GM12878 (cell line): ENCODE measurements at regions not wholly inside any gene's neighbourhood (a gene's known extent, or its start where the extent isn't known, plus 50 kb on each side); places are given as distances from the start of the nearest gene placed in this dataset.

Source experiments
- ATAC-seq: fragments of 200-7000 bp; cut with Tn5 transposase; 3 replicates; pipeline ENCODE4 v1.9.1; 2020; ENCODE audit warnings: mild to moderate bottlenecking, moderate library complexity
- BruUV-seq: library from RNA; stranded (reverse); fragments of 400-500 nt; replicated peaks from 2 replicates; lab custom pipeline; 2021; lab: Mats Ljungman, UMichigan
- CTCF ChIA-PET: fragments of 300-600 bp; sonication (Branson Sonifier 250); formaldehyde crosslinking; extraction: SDS; loops from one replicate; lab custom pipeline; 2021; ENCODE audit warnings: inconsistent platforms; lab: Yijun Ruan, JAX
- POLR2A ChIA-PET: fragments of 350-600 bp; formaldehyde crosslinking; extraction: SDS; loops from one replicate; lab custom pipeline; 2021; ENCODE audit warnings: inconsistent platforms; lab: Charles Lee
- RAD21 ChIA-PET: fragments of 300-600 bp; sonication (Branson Sonifier 250); formaldehyde crosslinking; loops from one replicate; lab custom pipeline; 2023; ENCODE audit warnings: antibody characterized with exemption; ENCODE audit not compliant: unreplicated experiment; lab: Charles Lee
- SMC1A ChIA-PET: fragments of 300-600 bp; sonication (Branson Sonifier 250); formaldehyde crosslinking; loops from one replicate; lab custom pipeline; 2023; ENCODE audit not compliant: unreplicated experiment, uncharacterized antibody; lab: Charles Lee
- DNase-seq: peaks from one replicate; pipeline ENCODE4 v3.0.0-alpha.2; 2011; ENCODE audit warnings: low read depth, low spot score
- FAIRE-seq: peaks from 3 replicates; lab custom pipeline; 2011; peaks lifted over from hg19 to GRCh38; lab: Jason Lieb, UNC
- H2AFZ ChIP-seq: 2 replicates; pipeline ENCODE4 v1.6.0; 2011; ENCODE audit warnings: low read depth, low read length, control low read depth; ENCODE audit not compliant: control insufficient read depth
- H3K27ac ChIP-seq: 2 replicates; pipeline ENCODE4 v1.5.1; 2011; ENCODE audit warnings: control low read depth; ENCODE audit not compliant: control insufficient read depth, insufficient read depth
- H3K27me3 ChIP-seq, 2 experiments: replicated peaks in 1 of 2; 2 replicates each; pipeline versions ENCODE4 v1.6.0 to v1.6.1; 2011; ENCODE audit warnings: low read length in 1 of 2; ENCODE audit not compliant: control insufficient read depth in 2 of 2, insufficient read depth in 2 of 2
- H3K36me3 ChIP-seq, 2 experiments: 2 replicates each; pipeline ENCODE4 v1.5.1; 2011; ENCODE audit warnings: low read length in 1 of 2; ENCODE audit not compliant: control insufficient read depth in 2 of 2, insufficient read depth in 2 of 2
- H3K4me1 ChIP-seq: 2 replicates; pipeline ENCODE4 v1.6.1; 2011; ENCODE audit warnings: mild to moderate bottlenecking, low read length, moderate library complexity, mixed read lengths; ENCODE audit not compliant: control insufficient read depth, insufficient read depth
- H3K4me2 ChIP-seq: 2 replicates; pipeline ENCODE4 v1.6.0; 2011; ENCODE audit warnings: control low read depth; ENCODE audit not compliant: control insufficient read depth, insufficient read depth
- H3K4me3 ChIP-seq: fragments of 200-600 bp; sonication (generic); 2 replicates; pipeline ENCODE4 v1.5.1; 2016
- H3K79me2 ChIP-seq: 2 replicates; pipeline ENCODE4 v1.6.0; 2011; ENCODE audit warnings: low read length; ENCODE audit not compliant: control insufficient read depth, insufficient read depth
- H3K9ac ChIP-seq: 2 replicates; pipeline ENCODE4 v1.8.0; 2011; ENCODE audit warnings: low read length, control low read depth, mixed read lengths; ENCODE audit not compliant: control insufficient read depth, insufficient read depth
- H3K9me3 ChIP-seq: replicated peaks from 3 replicates; pipeline ENCODE4 v1.5.1; 2011; ENCODE audit warnings: mild to moderate bottlenecking, low read length; ENCODE audit not compliant: control insufficient read depth, insufficient read depth
- H4K20me1 ChIP-seq: 2 replicates; pipeline ENCODE4 v1.6.0; 2011; ENCODE audit not compliant: control insufficient read depth, insufficient read depth
- ATF7 ChIP-seq: fragments of 450-650 bp; IDR thresholded peaks from 2 replicates; pipeline ENCODE4 v1.6.1; 2016; ENCODE audit warnings: low read depth, mild to moderate bottlenecking
- BACH1 ChIP-seq: fragments of 450-650 bp; IDR thresholded peaks from 2 replicates; pipeline ENCODE4 v1.6.1; 2017; ENCODE audit warnings: mild to moderate bottlenecking, borderline replicate concordance
- BCL11A ChIP-seq: IDR thresholded peaks from 2 replicates; pipeline ENCODE4 v1.6.1; 2011; ENCODE audit warnings: low read depth, low read length
- EGR1 ChIP-seq, 2 experiments: IDR thresholded peaks; 1 replicate in 1 of 2; 2 replicates in 1 of 2; pipeline ENCODE4 v1.6.1; 2011 to 2012; ENCODE audit warnings: low read depth in 2 of 2, low read length in 2 of 2, borderline replicate concordance in 1 of 2, mild to moderate bottlenecking in 1 of 2, moderate library complexity in 1 of 2
- FOS ChIP-seq: IDR thresholded peaks from 3 replicates; pipeline ENCODE4 v1.6.1; 2011; ENCODE audit warnings: borderline replicate concordance; ENCODE audit not compliant: insufficient read length; ENCODE audit errors: extremely low read depth
- NFXL1 ChIP-seq: fragments of 450-650 bp; IDR thresholded peaks from 2 replicates; pipeline ENCODE4 v1.6.1; 2017; ENCODE audit warnings: antibody characterized with exemption, mild to moderate bottlenecking, borderline replicate concordance
- SPI1 ChIP-seq: IDR thresholded peaks from 2 replicates; pipeline ENCODE4 v1.6.1; 2011; ENCODE audit warnings: low read depth, mild to moderate bottlenecking, low read length, moderate library complexity, borderline replicate concordance; ENCODE audit not compliant: insufficient read depth
- WGBS: methylation state at CpG from one replicate; pipeline ENCODE4 v1.1.6; 2016; ENCODE audit warnings: low lambda C conversion rate; ENCODE audit not compliant: insufficient replicate concordance, insufficient coverage; ENCODE audit errors: missing lambda C conversion rate; 5-methylcytosine and 5-hydroxymethylcytosine counted together
- in situ Hi-C: fragments of 300-500 bp; cut with MboI; formaldehyde crosslinking; loops from 9 replicates; pipeline ENCODE4 v1.14.3; 2018; ENCODE audit warnings: mixed read lengths
- intact Hi-C: fragments of 100-400 bp; cut with micrococcal nuclease; formaldehyde crosslinking; loops from one replicate; pipeline ENCODE4 v1.14.2; 2022; ENCODE audit not compliant: unreplicated experiment
- TF ChIP-seq, protein P1 (sequence below): IDR thresholded peaks from 2 replicates; pipeline ENCODE4 v1.6.1; 2011; ENCODE audit warnings: mild to moderate bottlenecking, low read depth, low read length, moderate library complexity; ENCODE audit not compliant: insufficient replicate concordance
- TF ChIP-seq, protein P2 (sequence below): fragments of 450-650 bp; IDR thresholded peaks from 2 replicates; pipeline ENCODE4 v1.6.1; 2017; ENCODE audit warnings: mild to moderate bottlenecking, moderate library complexity
- TF ChIP-seq, protein P3 (sequence below): fragments of 450-650 bp; conservative IDR thresholded peaks from 2 replicates; pipeline ENCODE4 v1.6.1; 2017; ENCODE audit warnings: mild to moderate bottlenecking, moderate library complexity

DNA sequence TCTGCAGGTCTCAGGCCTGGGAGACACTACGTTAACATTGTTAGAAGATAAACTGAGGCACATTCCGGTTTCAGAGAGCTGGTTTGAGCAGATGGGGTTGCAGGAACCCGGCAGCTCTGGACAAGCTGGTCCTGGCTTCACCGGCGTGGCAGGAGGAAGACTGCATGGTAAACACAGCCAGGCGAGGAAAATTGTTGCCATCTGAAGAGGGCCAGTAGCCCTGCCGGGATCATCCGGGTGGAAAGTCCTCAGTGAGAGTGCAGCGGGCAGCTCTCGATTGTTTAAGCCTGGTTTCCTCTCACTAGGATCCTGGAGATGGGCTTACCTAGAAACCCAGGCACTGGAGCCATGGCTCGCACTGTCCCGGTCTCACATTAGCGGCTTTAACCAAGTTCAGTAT is 226.9 kb downstream of the IRX2 start:
- no peak for ATAC-seq
- Histone ChIP-seq H2AFZ (no peak overlapping the region), H3K9ac (no peak overlapping the region), H3K4me3 (no peak overlapping the region), H3K27ac (no peak overlapping the region), H3K79me2 (no peaks in the 10 kb centered on the region)
- CTCF ChIA-PET, result no interaction called here
- no TSS peak for BruUV-seq
- in situ Hi-C loops (no loop called here), intact Hi-C loops (no loop called here)
- WGBS, result 44% methylated on average over 13 of the region's 13 CpGs
- TF ChIP-seq NFXL1 (no peak), BCL11A (no peak), FOS (no peak)
- TF ChIP-seq, protein P1, sequence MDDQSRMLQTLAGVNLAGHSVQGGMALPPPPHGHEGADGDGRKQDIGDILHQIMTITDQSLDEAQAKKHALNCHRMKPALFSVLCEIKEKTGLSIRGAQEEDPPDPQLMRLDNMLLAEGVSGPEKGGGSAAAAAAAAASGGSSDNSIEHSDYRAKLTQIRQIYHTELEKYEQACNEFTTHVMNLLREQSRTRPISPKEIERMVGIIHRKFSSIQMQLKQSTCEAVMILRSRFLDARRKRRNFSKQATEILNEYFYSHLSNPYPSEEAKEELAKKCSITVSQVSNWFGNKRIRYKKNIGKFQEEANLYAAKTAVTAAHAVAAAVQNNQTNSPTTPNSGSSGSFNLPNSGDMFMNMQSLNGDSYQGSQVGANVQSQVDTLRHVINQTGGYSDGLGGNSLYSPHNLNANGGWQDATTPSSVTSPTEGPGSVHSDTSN, result no peak
- TF ChIP-seq, all 136 proteins: peak for 0
- RAD21 ChIA-PET, result no interaction called here
- no peaks in the 10 kb centered on the region for H3K27me3 ChIP-seq
- no peak for DNase-seq
- no peaks in the 10 kb centered on the region for H3K4me1 ChIP-seq
- H3K36me3 ChIP-seq, result no peaks in the 10 kb centered on the region
- POLR2A ChIA-PET, result no interaction called here
- SMC1A ChIA-PET, result no interaction called here
- no peak overlapping the region for H3K4me2 ChIP-seq
- no peaks in the 10 kb centered on the region for H4K20me1 ChIP-seq
- FAIRE-seq, result no peak
- H3K9me3 ChIP-seq, result no peaks in the 10 kb centered on the region; the same call in 2 of the 3 replicates

DNA sequence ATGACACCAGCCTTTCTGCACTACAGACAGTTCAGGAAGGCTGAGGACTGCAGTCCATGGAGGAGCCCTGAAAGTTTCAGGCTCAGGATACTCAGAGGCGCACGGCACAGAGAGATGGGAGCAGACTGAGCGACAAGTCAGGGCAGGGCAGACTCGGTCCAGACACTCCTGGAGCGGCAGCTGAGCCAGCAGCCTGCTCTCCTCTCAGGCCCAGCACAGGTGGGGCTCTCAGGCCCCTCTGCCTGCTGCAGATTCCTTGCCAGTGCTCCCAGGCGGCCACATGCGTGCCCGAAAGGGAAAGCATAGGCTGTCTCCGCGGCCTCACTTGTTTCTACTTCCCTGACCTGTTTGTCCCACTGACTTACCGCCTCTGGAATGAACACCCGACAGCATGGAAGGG is 228.3 kb downstream of the IRX2 start:
- Histone ChIP-seq H3K4me2 (no peak overlapping the region), H3K9ac (no peak overlapping the region), H4K20me1 (no peaks in the 10 kb centered on the region), H3K9me3 (no peaks in the 10 kb centered on the region; the same call in 2 of the 3 replicates), H3K79me2 (no peaks in the 10 kb centered on the region), H2AFZ (no peak overlapping the region), H3K27ac (no peak overlapping the region), H3K36me3 (no peaks in the 10 kb centered on the region), H3K4me3 (no peak overlapping the region), H3K4me1 (no peaks in the 10 kb centered on the region)
- WGBS, result 59% methylated on average over 12 of the region's 12 CpGs
- ChIA-PET CTCF (no interaction called here), SMC1A (no interaction called here)
- no peak for ATAC-seq
- in situ Hi-C loops, result no loop called here
- no peak for FAIRE-seq
- BruUV-seq, result no TSS peak
- intact Hi-C loops, result no loop called here
- TF ChIP-seq, protein P2, sequence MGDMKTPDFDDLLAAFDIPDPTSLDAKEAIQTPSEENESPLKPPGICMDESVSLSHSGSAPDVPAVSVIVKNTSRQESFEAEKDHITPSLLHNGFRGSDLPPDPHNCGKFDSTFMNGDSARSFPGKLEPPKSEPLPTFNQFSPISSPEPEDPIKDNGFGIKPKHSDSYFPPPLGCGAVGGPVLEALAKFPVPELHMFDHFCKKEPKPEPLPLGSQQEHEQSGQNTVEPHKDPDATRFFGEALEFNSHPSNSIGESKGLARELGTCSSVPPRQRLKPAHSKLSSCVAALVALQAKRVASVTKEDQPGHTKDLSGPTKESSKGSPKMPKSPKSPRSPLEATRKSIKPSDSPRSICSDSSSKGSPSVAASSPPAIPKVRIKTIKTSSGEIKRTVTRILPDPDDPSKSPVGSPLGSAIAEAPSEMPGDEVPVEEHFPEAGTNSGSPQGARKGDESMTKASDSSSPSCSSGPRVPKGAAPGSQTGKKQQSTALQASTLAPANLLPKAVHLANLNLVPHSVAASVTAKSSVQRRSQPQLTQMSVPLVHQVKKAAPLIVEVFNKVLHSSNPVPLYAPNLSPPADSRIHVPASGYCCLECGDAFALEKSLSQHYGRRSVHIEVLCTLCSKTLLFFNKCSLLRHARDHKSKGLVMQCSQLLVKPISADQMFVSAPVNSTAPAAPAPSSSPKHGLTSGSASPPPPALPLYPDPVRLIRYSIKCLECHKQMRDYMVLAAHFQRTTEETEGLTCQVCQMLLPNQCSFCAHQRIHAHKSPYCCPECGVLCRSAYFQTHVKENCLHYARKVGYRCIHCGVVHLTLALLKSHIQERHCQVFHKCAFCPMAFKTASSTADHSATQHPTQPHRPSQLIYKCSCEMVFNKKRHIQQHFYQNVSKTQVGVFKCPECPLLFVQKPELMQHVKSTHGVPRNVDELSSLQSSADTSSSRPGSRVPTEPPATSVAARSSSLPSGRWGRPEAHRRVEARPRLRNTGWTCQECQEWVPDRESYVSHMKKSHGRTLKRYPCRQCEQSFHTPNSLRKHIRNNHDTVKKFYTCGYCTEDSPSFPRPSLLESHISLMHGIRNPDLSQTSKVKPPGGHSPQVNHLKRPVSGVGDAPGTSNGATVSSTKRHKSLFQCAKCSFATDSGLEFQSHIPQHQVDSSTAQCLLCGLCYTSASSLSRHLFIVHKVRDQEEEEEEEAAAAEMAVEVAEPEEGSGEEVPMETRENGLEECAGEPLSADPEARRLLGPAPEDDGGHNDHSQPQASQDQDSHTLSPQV, result no peak
- TF ChIP-seq, protein P3, sequence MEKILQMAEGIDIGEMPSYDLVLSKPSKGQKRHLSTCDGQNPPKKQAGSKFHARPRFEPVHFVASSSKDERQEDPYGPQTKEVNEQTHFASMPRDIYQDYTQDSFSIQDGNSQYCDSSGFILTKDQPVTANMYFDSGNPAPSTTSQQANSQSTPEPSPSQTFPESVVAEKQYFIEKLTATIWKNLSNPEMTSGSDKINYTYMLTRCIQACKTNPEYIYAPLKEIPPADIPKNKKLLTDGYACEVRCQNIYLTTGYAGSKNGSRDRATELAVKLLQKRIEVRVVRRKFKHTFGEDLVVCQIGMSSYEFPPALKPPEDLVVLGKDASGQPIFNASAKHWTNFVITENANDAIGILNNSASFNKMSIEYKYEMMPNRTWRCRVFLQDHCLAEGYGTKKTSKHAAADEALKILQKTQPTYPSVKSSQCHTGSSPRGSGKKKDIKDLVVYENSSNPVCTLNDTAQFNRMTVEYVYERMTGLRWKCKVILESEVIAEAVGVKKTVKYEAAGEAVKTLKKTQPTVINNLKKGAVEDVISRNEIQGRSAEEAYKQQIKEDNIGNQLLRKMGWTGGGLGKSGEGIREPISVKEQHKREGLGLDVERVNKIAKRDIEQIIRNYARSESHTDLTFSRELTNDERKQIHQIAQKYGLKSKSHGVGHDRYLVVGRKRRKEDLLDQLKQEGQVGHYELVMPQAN, result no peak
- TF ChIP-seq SPI1, result no peak
- no peak for TF ChIP-seq ATF7
- no peak for TF ChIP-seq EGR1 (IDR thresholded peaks at IDR 0.05; ENCODE audit: borderline replicate concordance in 1 of 2, low read depth in 2 of 2, low read length in 2 of 2)
- no peak for TF ChIP-seq BACH1
- TF ChIP-seq, all 136 proteins: peak for 0
- POLR2A ChIA-PET, result no interaction called here
- DNase-seq, result no peak
- H3K27me3 ChIP-seq, result no peaks in the 10 kb centered on the region
- RAD21 ChIA-PET, result no interaction called here
